HEK293T (cell line): ENCODE measurements at regions not wholly inside any gene's neighbourhood (a gene's known extent, or its start where the extent isn't known, plus 50 kb on each side); places are given as distances from the start of the nearest gene placed in this dataset.

Source experiments
- CTCF ChIA-PET: fragments of 350-600 bp; formaldehyde crosslinking; extraction: SDS; loops from one replicate; lab custom pipeline; 2021; ENCODE audit warnings: antibody characterized with exemption, inconsistent platforms; lab: Yijun Ruan, JAX
- POLR2A ChIA-PET: fragments of 350-600 bp; formaldehyde crosslinking; extraction: SDS; loops from one replicate; lab custom pipeline; 2020; ENCODE audit warnings: antibody characterized with exemption, inconsistent platforms; lab: Yijun Ruan, JAX
- DNase-seq: peaks from one replicate; pipeline ENCODE4 v3.0.0; 2012; ENCODE audit warnings: mixed read lengths; ENCODE audit errors: extremely low spot score
- ARNT ChIP-seq: fragments of 450-650 bp; IDR thresholded peaks from 2 replicates; pipeline ENCODE4 v1.6.1; 2017; ENCODE audit warnings: mild to moderate bottlenecking
- BHLHE40 ChIP-seq: fragments of 450-650 bp; IDR thresholded peaks from 2 replicates; pipeline ENCODE4 v1.6.1; 2016; ENCODE audit warnings: mild to moderate bottlenecking, moderate library complexity, borderline replicate concordance
- CTBP1 ChIP-seq: fragments of 450-650 bp; IDR thresholded peaks from 2 replicates; pipeline ENCODE4 v1.6.1; 2016; ENCODE audit warnings: borderline replicate concordance
- ELF4 ChIP-seq: fragments of 450-650 bp; IDR thresholded peaks from 2 replicates; pipeline ENCODE4 v1.6.1; 2017; ENCODE audit warnings: antibody characterized with exemption
- FOXA1 ChIP-seq: fragments of 450-650 bp; IDR thresholded peaks from 2 replicates; pipeline ENCODE4 v1.6.1; 2016; ENCODE audit warnings: mild to moderate bottlenecking
- FOXK2 ChIP-seq: fragments of 450-650 bp; IDR thresholded peaks from 2 replicates; pipeline ENCODE4 v1.6.1; 2016; ENCODE audit warnings: mild to moderate bottlenecking
- FOXM1 ChIP-seq: fragments of 450-650 bp; IDR thresholded peaks from 2 replicates; pipeline ENCODE4 v1.6.1; 2017; ENCODE audit warnings: mild to moderate bottlenecking, borderline replicate concordance
- HDGF ChIP-seq: fragments of 450-650 bp; IDR thresholded peaks from 2 replicates; pipeline ENCODE4 v1.6.1; 2017; ENCODE audit warnings: antibody characterized with exemption, borderline replicate concordance
- L3MBTL2 ChIP-seq: fragments of 450-650 bp; conservative IDR thresholded peaks from 2 replicates; pipeline ENCODE4 v1.6.1; 2016; ENCODE audit warnings: mild to moderate bottlenecking
- LEF1 ChIP-seq: fragments of 450-650 bp; IDR thresholded peaks from 2 replicates; pipeline ENCODE4 v1.6.1; 2017; ENCODE audit warnings: mild to moderate bottlenecking, borderline replicate concordance
- NFRKB ChIP-seq: fragments of 450-650 bp; IDR thresholded peaks from 2 replicates; pipeline ENCODE4 v1.6.1; 2016; ENCODE audit warnings: mild to moderate bottlenecking, moderate library complexity
- PKNOX1 ChIP-seq: fragments of 450-650 bp; IDR thresholded peaks from 2 replicates; pipeline ENCODE4 v1.6.1; 2016
- SP1 ChIP-seq: fragments of 450-650 bp; IDR thresholded peaks from 2 replicates; pipeline ENCODE4 v1.6.1; 2017
- SUZ12 ChIP-seq: fragments of 450-650 bp; IDR thresholded peaks from 2 replicates; pipeline ENCODE4 v1.6.1; 2016; ENCODE audit warnings: mild to moderate bottlenecking
- TARDBP ChIP-seq: fragments of 450-650 bp; IDR thresholded peaks from 2 replicates; pipeline ENCODE4 v1.6.1; 2016
- ZNF384 ChIP-seq: fragments of 450-650 bp; IDR thresholded peaks from 2 replicates; pipeline ENCODE4 v1.6.1; 2016

- TF ChIP-seq FOXM1 (no peak), NFRKB (no peak), SP1 (no peak), FOXK2 (no peak), BHLHE40 (no peak), HDGF (no peak), CTBP1 (no peak), PKNOX1 (no peak), ZNF384 (no peak), L3MBTL2 (no peak), LEF1 (no peak), ARNT (no peak), TARDBP (no peak), SUZ12 (no peak)
- CTCF ChIA-PET = no interaction called here
- DNase-seq = no peak
- POLR2A ChIA-PET = no interaction called here
Measured at GRCh38 chr4:188918787-188919186, 779.5 kb downstream of the TRIML1 start.

- ChIA-PET CTCF (no interaction called here), POLR2A (no interaction called here)
- TF ChIP-seq SP1 = no peak
- TF ChIP-seq FOXM1 = no peak
- no peak for TF ChIP-seq FOXA1
- TF ChIP-seq NFRKB = no peak
- no peak for TF ChIP-seq L3MBTL2
- TF ChIP-seq CTBP1 = no peak
- no peak for TF ChIP-seq ZNF384
- no peak for TF ChIP-seq BHLHE40
- TF ChIP-seq PKNOX1 = no peak
- no peak for DNase-seq
Measured at GRCh38 chr4:188930822-188931221, 791.6 kb downstream of the TRIML1 start.

GRCh38 chr4:188934320-188934962, 795.2 kb downstream of the TRIML1 start:
- DNase-seq = no peak
- ChIA-PET CTCF (no interaction called here), POLR2A (no interaction called here)
- TF ChIP-seq BHLHE40 (no peak), PKNOX1 (no peak), HDGF (no peak), LEF1 (no peak), L3MBTL2 (no peak), ZNF384 (no peak), SP1 (no peak), ELF4 (no peak), CTBP1 (no peak), NFRKB (no peak), TARDBP (no peak), FOXM1 (no peak), FOXA1 (no peak), ARNT (no peak), FOXK2 (no peak), SUZ12 (no peak)

- ChIA-PET POLR2A (no interaction called here), CTCF (no interaction called here)
- no peak for DNase-seq
- TF ChIP-seq ARNT (no peak), FOXK2 (no peak), SP1 (no peak), CTBP1 (no peak), ZNF384 (no peak), L3MBTL2 (no peak), FOXA1 (no peak), HDGF (no peak), NFRKB (no peak), TARDBP (no peak), ELF4 (no peak), SUZ12 (no peak), LEF1 (no peak), PKNOX1 (no peak), BHLHE40 (no peak), FOXM1 (no peak)
Measured at GRCh38 chr4:188941524-188942119, 802.4 kb downstream of the TRIML1 start.

- ChIA-PET CTCF (no interaction called here), POLR2A (no interaction called here)
- no peak for DNase-seq
- TF ChIP-seq HDGF = no peak
- TF ChIP-seq PKNOX1 = no peak
- TF ChIP-seq ELF4 = no peak
- TF ChIP-seq SUZ12 = no peak
- no peak for TF ChIP-seq FOXM1
- TF ChIP-seq FOXK2 = no peak
- no peak for TF ChIP-seq ZNF384
- no peak for TF ChIP-seq NFRKB
Measured at GRCh38 chr4:188942606-188943005, 803.4 kb downstream of the TRIML1 start.
